HCT116 (cell line): ENCODE measurements at regions not wholly inside any gene's neighbourhood (a gene's known extent, or its start where the extent isn't known, plus 50 kb on each side); places are given as distances from the start of the nearest gene placed in this dataset.

ENCODE experiments used
- ATAC-seq: fragments of 200-7000 bp; cut with Tn5 transposase; 2 replicates; pipeline ENCODE4 v1.9.1; 2020; ENCODE audit warnings: mild to moderate bottlenecking, moderate library complexity
- BruUV-seq: library from RNA; stranded (reverse); fragments of 400-500 nt; replicated peaks from 2 replicates; lab custom pipeline; 2021; lab: Mats Ljungman, UMichigan
- CTCF ChIA-PET: fragments of 300-600 bp; sonication (Branson Sonifier 250); formaldehyde crosslinking; loops from one replicate; lab custom pipeline; 2021; ENCODE audit warnings: antibody characterized with exemption; lab: Charles Lee
- POLR2A ChIA-PET: fragments of 300-600, 350-600 bp; sonication (Branson Sonifier 250); formaldehyde crosslinking; loops from one replicate; lab custom pipeline; 2021; ENCODE audit warnings: antibody characterized with exemption; lab: Charles Lee
- RAD21 ChIA-PET, 2 experiments: fragments of 300-600 bp; sonication (Branson Sonifier 250); formaldehyde crosslinking; loops; one replicate each; lab custom pipeline; 2023; ENCODE audit warnings: low total read pairs in 2 of 2; ENCODE audit not compliant: uncharacterized antibody in 2 of 2, unreplicated experiment in 2 of 2, low non-redundant PET in 1 of 2; lab: Charles Lee
- DNase-seq: peaks from one replicate; pipeline ENCODE4 v3.0.0-alpha.2; 2010; ENCODE audit warnings: low read depth, low spot score
- H2AFZ ChIP-seq: fragments of 200-600 bp; shearing (Covaris generic), sonication (generic); 2 replicates; pipeline ENCODE4 v1.6.1; 2017; ENCODE audit warnings: low read depth, mixed run types, mixed read lengths, antibody characterized with exemption, low read length; ENCODE audit not compliant: poor library complexity, severe bottlenecking
- H3K27ac ChIP-seq: 2 replicates; pipeline ENCODE4 v1.5.1; 2012; ENCODE audit warnings: low read depth, low read length
- H3K27me3 ChIP-seq: fragments of 200-600 bp; sonication (generic); 2 replicates; pipeline ENCODE4 v1.6.1; 2016; ENCODE audit warnings: mixed run types, low read length, mixed read lengths; ENCODE audit not compliant: insufficient read depth
- H3K36me3 ChIP-seq, 2 experiments: fragments of 200-500 bp in 1 of 2; fragments of 200-600 bp in 1 of 2; sonication (Bioruptor generic) in 1 of 2; sonication (generic) in 1 of 2; 2 replicates each; pipeline versions ENCODE4 v1.5.1 to v1.6.1; 2014 to 2016; ENCODE audit warnings: low read length in 2 of 2, inconsistent platforms in 1 of 2, mixed read lengths in 1 of 2, mixed run types in 1 of 2; ENCODE audit not compliant: insufficient read depth in 2 of 2, control insufficient read depth in 1 of 2
- H3K4me1 ChIP-seq, 2 experiments: fragments of 200-600 bp in 1 of 2; sonication (generic) in 1 of 2; 2 replicates each; pipeline versions ENCODE4 v1.5.1 to v1.6.1; 2012 to 2017; ENCODE audit warnings: low read length in 2 of 2, inconsistent platforms in 1 of 2, mild to moderate bottlenecking in 1 of 2, mixed read lengths in 1 of 2, mixed run types in 1 of 2, moderate library complexity in 1 of 2; ENCODE audit not compliant: insufficient read depth in 2 of 2, control insufficient read depth in 1 of 2
- H3K4me2 ChIP-seq: fragments of 200-600 bp; sonication (generic); 2 replicates; pipeline ENCODE4 v1.6.1; 2017; ENCODE audit warnings: mixed run types, low read length, mixed read lengths
- H3K4me3 ChIP-seq, 2 experiments: fragments of 200-600 bp in 1 of 2; sonication (generic) in 1 of 2; replicated peaks in 1 of 2; 2 replicates each; pipeline ENCODE4 v1.5.1; 2011 to 2016; ENCODE audit warnings: low read length in 2 of 2, control low read depth in 1 of 2, low read depth in 1 of 2, mild to moderate bottlenecking in 1 of 2, mixed read lengths in 1 of 2, mixed run types in 1 of 2
- H3K79me2 ChIP-seq: fragments of 200-600 bp; sonication (generic); 2 replicates; pipeline ENCODE4 v1.6.1; 2017; ENCODE audit warnings: mild to moderate bottlenecking, mixed run types, low read length, moderate library complexity, mixed read lengths; ENCODE audit not compliant: insufficient read depth
- H3K9ac ChIP-seq: fragments of 200-600 bp; sonication (generic); 2 replicates; pipeline ENCODE4 v1.6.1; 2016; ENCODE audit warnings: low read length, mixed read lengths
- H3K9me2 ChIP-seq: fragments of 200-600 bp; sonication (generic), shearing (Covaris generic); 2 replicates; pipeline ENCODE4 v1.6.1; 2017; ENCODE audit warnings: mixed run types, mild to moderate bottlenecking, moderate library complexity; ENCODE audit not compliant: insufficient read depth
- H3K9me3 ChIP-seq, 2 experiments: fragments of 200-500 bp in 1 of 2; fragments of 200-600 bp in 1 of 2; sonication (Bioruptor generic) in 1 of 2; sonication (generic) in 1 of 2; 2 replicates each; pipeline ENCODE4 v1.6.1; 2014 to 2017; ENCODE audit warnings: low read length in 2 of 2, mixed read lengths in 2 of 2, inconsistent platforms in 1 of 2, low read depth in 1 of 2, mild to moderate bottlenecking in 1 of 2, mixed run types in 1 of 2, moderate library complexity in 1 of 2; ENCODE audit not compliant: control insufficient read depth in 1 of 2, insufficient read depth in 1 of 2
- H4K20me1 ChIP-seq: fragments of 200-600 bp; sonication (generic), shearing (Covaris generic); 2 replicates; pipeline ENCODE4 v1.6.1; 2017; ENCODE audit warnings: mixed run types, mild to moderate bottlenecking, moderate library complexity; ENCODE audit not compliant: insufficient read depth
- CBX3 ChIP-seq: IDR thresholded peaks from 2 replicates; pipeline ENCODE4 v1.6.1; 2012; ENCODE audit warnings: low read depth
- CEBPB ChIP-seq: IDR thresholded peaks from 2 replicates; pipeline ENCODE4 v1.6.1; 2012; ENCODE audit warnings: low read depth
- CTCF ChIP-seq, 3 experiments: fragments of 200-600 bp in 1 of 3; sonication (generic) in 1 of 3; IDR thresholded peaks in 2 of 3; conservative IDR thresholded peaks in 1 of 3; 2 replicates each; pipeline ENCODE4 v1.5.1; 2012 to 2017; ENCODE audit warnings: low read depth in 2 of 3, low read length in 2 of 3, antibody characterized with exemption in 1 of 3, borderline replicate concordance in 1 of 3, control low read depth in 1 of 3, mild to moderate bottlenecking in 1 of 3, mixed read lengths in 1 of 3, mixed run types in 1 of 3, moderate library complexity in 1 of 3; ENCODE audit not compliant: insufficient read depth in 1 of 3
- EGR1 ChIP-seq: IDR thresholded peaks from 2 replicates; pipeline ENCODE4 v1.6.1; 2012; ENCODE audit warnings: low read depth
- ELF1 ChIP-seq: IDR thresholded peaks from 2 replicates; pipeline ENCODE4 v1.6.1; 2012; ENCODE audit warnings: low read depth, borderline replicate concordance
- EZH2 ChIP-seq: fragments of 200-600 bp; sonication (generic); IDR thresholded peaks from 2 replicates; pipeline ENCODE4 v1.6.1; 2017; ENCODE audit warnings: antibody characterized with exemption, mixed run types
- EZH2phosphoT487 ChIP-seq: fragments of 200-600 bp; IDR thresholded peaks from 2 replicates; pipeline ENCODE4 v1.6.1; 2018; ENCODE audit warnings: antibody characterized with exemption, borderline replicate concordance
- JUND ChIP-seq: IDR thresholded peaks from 2 replicates; pipeline ENCODE4 v1.6.1; 2012
- MAX ChIP-seq: IDR thresholded peaks from 2 replicates; pipeline ENCODE4 v1.6.1; 2012
- POLR2AphosphoS5 ChIP-seq: IDR thresholded peaks from 2 replicates; pipeline ENCODE4 v1.6.1; 2011; ENCODE audit warnings: mild to moderate bottlenecking, low read depth, low read length, moderate library complexity
- RAD21 ChIP-seq: IDR thresholded peaks from 2 replicates; pipeline ENCODE4 v1.6.1; 2012; ENCODE audit warnings: low read depth, mild to moderate bottlenecking
- REST ChIP-seq: IDR thresholded peaks from 2 replicates; pipeline ENCODE4 v1.6.1; 2012; ENCODE audit warnings: low read depth
- SIN3A ChIP-seq: IDR thresholded peaks from 2 replicates; pipeline ENCODE4 v1.6.1; 2012; ENCODE audit warnings: low read depth
- SP1 ChIP-seq: IDR thresholded peaks from 2 replicates; pipeline ENCODE4 v1.6.1; 2012; ENCODE audit warnings: low read depth
- SRF ChIP-seq: IDR thresholded peaks from 2 replicates; pipeline ENCODE4 v1.6.1; 2012; ENCODE audit warnings: low read depth
- TCF7L2 ChIP-seq: IDR thresholded peaks from 2 replicates; pipeline ENCODE4 v1.7.0; 2011; ENCODE audit warnings: borderline replicate concordance, inconsistent platforms; ENCODE audit not compliant: insufficient read depth, insufficient read length; ENCODE audit errors: extremely low read depth
- YY1 ChIP-seq: IDR thresholded peaks from 2 replicates; pipeline ENCODE4 v1.6.1; 2011; ENCODE audit warnings: low read length, low read depth, moderate library complexity, mild to moderate bottlenecking; ENCODE audit not compliant: insufficient replicate concordance; ENCODE audit errors: extremely low read depth
- ZFX ChIP-seq: fragments of 450-650 bp; IDR thresholded peaks from 2 replicates; pipeline ENCODE4 v1.6.1; 2017
- ZNF274 ChIP-seq: fragments of 200-500 bp; sonication (Bioruptor generic); IDR thresholded peaks from 2 replicates; pipeline ENCODE4 v1.6.1; 2014; ENCODE audit warnings: mild to moderate bottlenecking, low read depth, low read length, inconsistent platforms
- intact Hi-C: fragments of 100-400 bp; cut with micrococcal nuclease; formaldehyde crosslinking; loops from 2 replicates; pipeline ENCODE4 v1.10.0; 2022

GRCh38 chr11:119578521-119579191 is 150.3 kb downstream of the NECTIN1 start:
- Histone ChIP-seq H3K4me3 (no peak overlapping the region), H3K4me2 (no peak overlapping the region), H3K4me1 (peaks cover 2 to 9% of the 10 kb centered on the region in 2 experiments; a peak in 3 of 4 replicates), H3K27ac (no peak overlapping the region), H3K27me3 (no peaks in the 10 kb centered on the region), H2AFZ (no peak overlapping the region), H3K79me2 (no peaks in the 10 kb centered on the region), H3K9me3 (no peaks in the 10 kb centered on the region), H4K20me1 (no peaks in the 10 kb centered on the region), H3K9me2 (no peaks in the 10 kb centered on the region), H3K36me3 (no peaks in the 10 kb centered on the region), H3K9ac (no peak overlapping the region)
- no TSS peak for BruUV-seq
- RAD21 ChIA-PET, result no interaction called here
- intact Hi-C loops, result no loop called here
- CTCF ChIA-PET, result no interaction called here
- DNase-seq, result no peak
- ATAC-seq, result no peak
- TF ChIP-seq ELF1 (no peak), POLR2AphosphoS5 (no peak), CBX3 (no peak), SRF (no peak), YY1 (no peak), EZH2phosphoT487 (no peak), EGR1 (no peak), TCF7L2 (no peak), JUND (no peak), CTCF (IDR thresholded peaks at IDR 0.05 in 2 of 3, conservative IDR thresholded peaks at IDR 0.05 in 1 of 3; ENCODE audit: borderline replicate concordance in 1 of 3, insufficient read depth in 1 of 3, low read depth in 2 of 3, low read length in 2 of 3) (no peak), MAX (no peak), EZH2 (no peak), CEBPB (no peak), RAD21 (no peak), SP1 (no peak), REST (no peak), ZFX (no peak), ZNF274 (no peak), SIN3A (no peak)
- POLR2A ChIA-PET, result interaction anchor here (0.7 kb wide), 1 partner anchor 55 kb away, joined by 3 read pairs; no protein-coding TSS in a partner anchor
